ENCODE measurements at regions not wholly inside any gene's neighbourhood (a gene's known extent, or its start where the extent isn't known, plus 50 kb on each side); places are given as distances from the start of the nearest gene placed in this dataset.

GRCh38 chr17:33990943-33991706, 264.0 kb upstream of the CCL2 start:
- TF ChIP-seq CTCF (IDR thresholded peaks at IDR 0.05; ENCODE audit: low read length): no peak
- no peak for TF ChIP-seq EZH2 (optimal IDR thresholded peaks at IDR 0.05; ENCODE audit: low read depth, low read length)
- TF ChIP-seq EZH2phosphoT487 (IDR thresholded peaks at IDR 0.05; ENCODE audit: low read length): no peak

Data from MM.1S (cell line).